Hepatocyte (in vitro differentiated cells): ENCODE measurements at regions not wholly inside any gene's neighbourhood (a gene's known extent, or its start where the extent isn't known, plus 50 kb on each side); places are given as distances from the start of the nearest gene placed in this dataset.

Experiments
- CTCF ChIP-seq: fragments of 200-600 bp; sonication (generic); IDR thresholded peaks from 2 replicates; pipeline ENCODE4 v1.5.1; 2016; ENCODE audit warnings: antibody characterized with exemption, mild to moderate bottlenecking; ENCODE audit not compliant: poor library complexity
- EZH2phosphoT487 ChIP-seq: fragments of 200-600 bp; sonication (generic); IDR thresholded peaks from one replicate; pipeline ENCODE4 v1.6.1; 2018; ENCODE audit warnings: antibody characterized with exemption, mild to moderate bottlenecking, low read depth, moderate library complexity; ENCODE audit not compliant: unreplicated experiment, severe bottlenecking

GRCh38 chr3:165899066-165899465, 61.8 kb upstream of the BCHE start:
- no peak for TF ChIP-seq CTCF
- TF ChIP-seq EZH2phosphoT487, result no peak
